ENCODE measurements at regions not wholly inside any gene's neighbourhood (a gene's known extent, or its start where the extent isn't known, plus 50 kb on each side); places are given as distances from the start of the nearest gene placed in this dataset.

DNA sequence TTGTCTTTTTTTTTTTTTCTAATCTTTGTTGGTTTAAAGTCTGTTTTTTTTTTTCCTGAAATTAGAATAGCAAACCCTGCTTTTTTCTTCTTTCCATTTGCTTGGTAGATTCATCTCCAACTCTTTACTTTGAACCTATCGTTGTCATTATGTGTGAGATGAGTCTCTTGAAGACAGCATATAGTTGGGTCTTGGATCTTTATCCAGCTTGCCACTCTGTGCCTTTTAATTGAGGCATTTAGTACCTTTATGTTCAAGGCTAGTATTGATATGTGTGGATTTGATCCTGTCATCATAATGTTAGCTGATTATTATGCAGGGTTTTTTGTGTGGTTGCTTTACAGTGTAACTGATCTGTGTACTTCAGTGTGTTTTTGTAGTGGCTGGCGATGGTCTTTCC lies 383.8 kb downstream of the MAN2A1 start:
- Histone ChIP-seq H3K27ac (no peak overlapping the region), H3K36me3 (no peaks in the 10 kb centered on the region), H3K4me3 (no peak overlapping the region), H3K27me3 (no peaks in the 10 kb centered on the region), H3K9me3 (no peaks in the 10 kb centered on the region), H3K4me1 (no peaks in the 10 kb centered on the region)
- 54% methylated on average over 2 of the region's 2 CpGs for WGBS (ENCODE audit: insufficient coverage, low coverage, low lambda C conversion rate, missing lambda C conversion rate)
- intact Hi-C loops (cut with DNase I), result no loop called here
- no peak for TF ChIP-seq POLR2A (IDR thresholded peaks at IDR 0.05)
- TF ChIP-seq, protein P1, sequence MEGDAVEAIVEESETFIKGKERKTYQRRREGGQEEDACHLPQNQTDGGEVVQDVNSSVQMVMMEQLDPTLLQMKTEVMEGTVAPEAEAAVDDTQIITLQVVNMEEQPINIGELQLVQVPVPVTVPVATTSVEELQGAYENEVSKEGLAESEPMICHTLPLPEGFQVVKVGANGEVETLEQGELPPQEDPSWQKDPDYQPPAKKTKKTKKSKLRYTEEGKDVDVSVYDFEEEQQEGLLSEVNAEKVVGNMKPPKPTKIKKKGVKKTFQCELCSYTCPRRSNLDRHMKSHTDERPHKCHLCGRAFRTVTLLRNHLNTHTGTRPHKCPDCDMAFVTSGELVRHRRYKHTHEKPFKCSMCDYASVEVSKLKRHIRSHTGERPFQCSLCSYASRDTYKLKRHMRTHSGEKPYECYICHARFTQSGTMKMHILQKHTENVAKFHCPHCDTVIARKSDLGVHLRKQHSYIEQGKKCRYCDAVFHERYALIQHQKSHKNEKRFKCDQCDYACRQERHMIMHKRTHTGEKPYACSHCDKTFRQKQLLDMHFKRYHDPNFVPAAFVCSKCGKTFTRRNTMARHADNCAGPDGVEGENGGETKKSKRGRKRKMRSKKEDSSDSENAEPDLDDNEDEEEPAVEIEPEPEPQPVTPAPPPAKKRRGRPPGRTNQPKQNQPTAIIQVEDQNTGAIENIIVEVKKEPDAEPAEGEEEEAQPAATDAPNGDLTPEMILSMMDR (IDR thresholded peaks at IDR 0.05), result no peak
- DNase-seq (no peak), ATAC-seq (no peak)

DNA sequence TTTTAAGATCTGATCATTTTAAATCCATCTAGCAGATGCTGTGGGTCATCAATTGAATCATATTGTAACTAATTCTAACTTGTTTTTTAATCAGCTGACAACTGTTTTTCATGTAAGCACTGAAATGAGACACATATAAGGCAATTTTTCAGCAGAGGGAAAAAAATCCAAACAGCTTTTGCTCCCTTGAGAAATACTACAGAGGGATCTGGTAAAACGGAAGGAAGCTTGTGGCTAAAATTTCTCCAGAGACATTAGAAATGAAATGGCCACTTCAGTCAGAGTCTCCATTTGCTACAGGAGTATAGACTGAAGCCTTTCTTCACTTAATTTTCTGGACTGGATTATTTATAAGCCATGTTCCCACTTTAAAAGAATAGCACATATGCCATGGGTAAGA lies 385.9 kb downstream of the MAN2A1 start:
- no peaks in the 10 kb centered on the region for H3K27me3 ChIP-seq
- no peaks in the 10 kb centered on the region for H3K9me3 ChIP-seq
- no peak for ATAC-seq
- intact Hi-C loops (cut with DNase I), result no loop called here
- H3K4me3 ChIP-seq, result no peak overlapping the region
- no peak for DNase-seq
- H3K36me3 ChIP-seq, result no peaks in the 10 kb centered on the region
- TF ChIP-seq POLR2A (IDR thresholded peaks at IDR 0.05), result no peak
- TF ChIP-seq, protein P1 (IDR thresholded peaks at IDR 0.05), result no peak
- H3K4me1 ChIP-seq, result no peaks in the 10 kb centered on the region
- no peak overlapping the region for H3K27ac ChIP-seq
- WGBS (ENCODE audit: insufficient coverage, low coverage, low lambda C conversion rate, missing lambda C conversion rate), result 94% methylated on average over 1 of the region's 1 CpG

DNA sequence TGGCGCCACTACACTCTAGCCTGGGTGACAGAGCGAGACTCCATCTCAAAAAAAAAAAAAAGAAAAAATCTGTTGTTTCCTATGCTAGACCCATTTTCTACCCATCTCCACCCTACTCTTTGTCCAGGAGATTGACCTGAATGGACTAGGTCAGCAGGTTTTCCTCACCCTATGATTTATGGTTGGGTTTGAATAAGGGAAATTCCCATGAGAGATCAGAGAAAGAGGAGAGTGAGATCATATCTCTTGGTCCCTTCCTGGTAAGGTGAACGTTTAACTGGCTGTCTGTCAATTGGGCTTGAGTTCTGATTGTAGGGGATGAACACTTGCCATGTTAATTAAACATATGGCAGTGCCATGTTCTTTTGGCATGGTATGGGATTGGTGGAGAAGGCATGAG lies 387.4 kb downstream of the MAN2A1 start:
- WGBS (ENCODE audit: insufficient coverage, low coverage, low lambda C conversion rate, missing lambda C conversion rate), result 77% methylated on average over 3 of the region's 3 CpGs
- intact Hi-C loops (cut with DNase I), result no loop called here
- DNase-seq (no peak), ATAC-seq (peak in 1 of 4 donors; percentile 61)
- H3K4me3 ChIP-seq, result no peak overlapping the region
- no peaks in the 10 kb centered on the region for H3K4me1 ChIP-seq
- no peaks in the 10 kb centered on the region for H3K9me3 ChIP-seq
- no peaks in the 10 kb centered on the region for H3K27me3 ChIP-seq
- no peaks in the 10 kb centered on the region for H3K36me3 ChIP-seq
- TF ChIP-seq POLR2A (IDR thresholded peaks at IDR 0.05), result no peak
- TF ChIP-seq, protein P1 (IDR thresholded peaks at IDR 0.05), result no peak
- no peak overlapping the region for H3K27ac ChIP-seq

DNA sequence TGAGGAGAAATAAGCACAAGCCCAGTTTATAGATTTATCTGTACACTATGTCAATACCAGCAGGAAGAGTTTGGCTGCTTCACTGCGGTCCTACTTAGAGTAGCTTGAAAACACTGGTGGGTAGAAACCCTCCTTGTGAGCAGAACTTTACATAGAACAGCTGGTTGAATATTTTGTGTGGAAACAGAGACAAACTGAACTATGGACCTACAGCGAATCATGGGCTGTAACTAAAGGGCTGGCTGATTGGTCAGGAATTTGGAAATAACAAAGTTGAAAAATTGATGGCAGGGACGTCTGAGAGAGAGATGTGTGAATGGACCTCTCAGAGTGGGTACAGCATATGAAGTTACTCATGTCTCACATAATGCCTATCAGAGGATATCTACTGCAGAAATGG lies 392.5 kb downstream of the MAN2A1 start:
- 30% methylated on average over 3 of the region's 3 CpGs for WGBS (ENCODE audit: insufficient coverage, low coverage, low lambda C conversion rate, missing lambda C conversion rate)
- Histone ChIP-seq H3K27me3 (no peaks in the 10 kb centered on the region), H3K36me3 (no peaks in the 10 kb centered on the region), H3K4me3 (no peak overlapping the region), H3K9me3 (no peaks in the 10 kb centered on the region), H3K4me1 (peaks cover 0 to 8% (median 0%) of the 10 kb centered on the region in 4 donors), H3K27ac (no peak overlapping the region)
- TF ChIP-seq, protein P1 (IDR thresholded peaks at IDR 0.05), result no peak
- TF ChIP-seq POLR2A (IDR thresholded peaks at IDR 0.05), result no peak
- intact Hi-C loops (cut with DNase I), result no loop called here
- DNase-seq (no peak), ATAC-seq (peak; percentile 38 to 62 (median 47))

DNA sequence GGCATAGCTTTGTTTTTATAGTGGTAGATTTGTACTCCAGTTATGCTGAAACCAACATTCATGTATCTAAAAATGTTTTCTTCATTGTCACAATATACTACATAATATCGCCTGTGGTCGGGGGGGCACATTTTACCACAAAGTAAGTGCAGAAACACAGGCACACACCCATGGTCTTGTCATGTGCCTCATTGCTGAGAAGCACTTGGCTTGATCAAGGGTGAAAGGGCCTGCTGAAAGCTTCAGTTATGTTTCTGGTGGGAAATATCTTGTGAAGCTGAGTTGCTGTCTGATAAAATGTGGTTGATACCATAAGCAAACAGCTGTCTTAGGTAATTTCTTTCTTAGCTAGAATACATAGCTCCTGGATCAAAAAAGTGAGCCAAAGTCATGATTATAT lies 393.1 kb downstream of the MAN2A1 start:
- no peak overlapping the region for H3K27ac ChIP-seq
- ATAC-seq (no peak), DNase-seq (no peak)
- 88% methylated on average over 2 of the region's 2 CpGs for WGBS (ENCODE audit: insufficient coverage, low coverage, low lambda C conversion rate, missing lambda C conversion rate)
- TF ChIP-seq, protein P1 (IDR thresholded peaks at IDR 0.05), result no peak
- no peak for TF ChIP-seq POLR2A (IDR thresholded peaks at IDR 0.05)
- no peaks in the 10 kb centered on the region for H3K36me3 ChIP-seq
- no peak overlapping the region for H3K4me3 ChIP-seq
- intact Hi-C loops (cut with DNase I), result no loop called here
- peaks cover 0 to 13% (median 0%) of the 10 kb centered on the region in 4 donors for H3K4me1 ChIP-seq
- H3K27me3 ChIP-seq, result no peaks in the 10 kb centered on the region
- H3K9me3 ChIP-seq, result no peaks in the 10 kb centered on the region
